DND-41 (cell line): ENCODE measurements at regions not wholly inside any gene's neighbourhood (a gene's known extent, or its start where the extent isn't known, plus 50 kb on each side); places are given as distances from the start of the nearest gene placed in this dataset.

Experiments
- EZH2 ChIP-seq: IDR thresholded peaks from 3 replicates; pipeline ENCODE4 v1.6.1; 2012; ENCODE audit warnings: borderline replicate concordance, low read depth, mild to moderate bottlenecking, moderate library complexity, low read length, inconsistent platforms; ENCODE audit not compliant: severe bottlenecking
- TF ChIP-seq, protein P1 (sequence below): IDR thresholded peaks from 2 replicates; pipeline ENCODE4 v1.5.1; 2012; ENCODE audit warnings: borderline replicate concordance, low read length, moderate library complexity, mild to moderate bottlenecking; ENCODE audit not compliant: poor library complexity, severe bottlenecking; ENCODE audit errors: extremely low read depth

DNA sequence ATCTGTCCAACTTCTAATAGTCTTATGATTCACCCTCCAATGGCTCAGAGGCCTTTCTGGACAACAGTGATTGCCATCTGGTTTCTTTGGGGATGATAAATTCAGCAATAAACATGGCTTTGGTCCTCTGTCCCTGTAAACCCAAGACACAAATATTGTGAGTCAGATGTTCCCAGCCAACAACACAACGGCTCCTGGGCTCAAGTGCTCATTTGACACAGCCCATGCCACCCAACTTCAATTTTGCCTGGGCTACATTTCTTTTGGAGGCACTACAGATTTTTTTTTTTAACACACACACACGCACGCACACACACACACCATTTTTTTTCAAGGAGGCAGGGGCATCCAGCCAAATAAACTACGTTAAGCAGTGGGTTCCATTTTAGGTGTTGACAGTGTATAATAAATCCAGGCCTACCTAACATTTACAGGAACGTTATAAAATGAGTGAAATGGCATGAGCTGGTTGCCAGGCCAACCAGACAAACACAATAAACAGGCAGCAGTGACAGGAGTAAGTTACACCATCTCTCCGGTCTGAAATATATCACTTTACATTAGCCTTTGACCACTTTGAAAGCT is 939.9 kb upstream of the SOX9 start:
- TF ChIP-seq, protein P1, sequence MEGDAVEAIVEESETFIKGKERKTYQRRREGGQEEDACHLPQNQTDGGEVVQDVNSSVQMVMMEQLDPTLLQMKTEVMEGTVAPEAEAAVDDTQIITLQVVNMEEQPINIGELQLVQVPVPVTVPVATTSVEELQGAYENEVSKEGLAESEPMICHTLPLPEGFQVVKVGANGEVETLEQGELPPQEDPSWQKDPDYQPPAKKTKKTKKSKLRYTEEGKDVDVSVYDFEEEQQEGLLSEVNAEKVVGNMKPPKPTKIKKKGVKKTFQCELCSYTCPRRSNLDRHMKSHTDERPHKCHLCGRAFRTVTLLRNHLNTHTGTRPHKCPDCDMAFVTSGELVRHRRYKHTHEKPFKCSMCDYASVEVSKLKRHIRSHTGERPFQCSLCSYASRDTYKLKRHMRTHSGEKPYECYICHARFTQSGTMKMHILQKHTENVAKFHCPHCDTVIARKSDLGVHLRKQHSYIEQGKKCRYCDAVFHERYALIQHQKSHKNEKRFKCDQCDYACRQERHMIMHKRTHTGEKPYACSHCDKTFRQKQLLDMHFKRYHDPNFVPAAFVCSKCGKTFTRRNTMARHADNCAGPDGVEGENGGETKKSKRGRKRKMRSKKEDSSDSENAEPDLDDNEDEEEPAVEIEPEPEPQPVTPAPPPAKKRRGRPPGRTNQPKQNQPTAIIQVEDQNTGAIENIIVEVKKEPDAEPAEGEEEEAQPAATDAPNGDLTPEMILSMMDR: no peak
- no peak for TF ChIP-seq EZH2
